ENCODE measurements at regions not wholly inside any gene's neighbourhood (a gene's known extent, or its start where the extent isn't known, plus 50 kb on each side); places are given as distances from the start of the nearest gene placed in this dataset.

DNA sequence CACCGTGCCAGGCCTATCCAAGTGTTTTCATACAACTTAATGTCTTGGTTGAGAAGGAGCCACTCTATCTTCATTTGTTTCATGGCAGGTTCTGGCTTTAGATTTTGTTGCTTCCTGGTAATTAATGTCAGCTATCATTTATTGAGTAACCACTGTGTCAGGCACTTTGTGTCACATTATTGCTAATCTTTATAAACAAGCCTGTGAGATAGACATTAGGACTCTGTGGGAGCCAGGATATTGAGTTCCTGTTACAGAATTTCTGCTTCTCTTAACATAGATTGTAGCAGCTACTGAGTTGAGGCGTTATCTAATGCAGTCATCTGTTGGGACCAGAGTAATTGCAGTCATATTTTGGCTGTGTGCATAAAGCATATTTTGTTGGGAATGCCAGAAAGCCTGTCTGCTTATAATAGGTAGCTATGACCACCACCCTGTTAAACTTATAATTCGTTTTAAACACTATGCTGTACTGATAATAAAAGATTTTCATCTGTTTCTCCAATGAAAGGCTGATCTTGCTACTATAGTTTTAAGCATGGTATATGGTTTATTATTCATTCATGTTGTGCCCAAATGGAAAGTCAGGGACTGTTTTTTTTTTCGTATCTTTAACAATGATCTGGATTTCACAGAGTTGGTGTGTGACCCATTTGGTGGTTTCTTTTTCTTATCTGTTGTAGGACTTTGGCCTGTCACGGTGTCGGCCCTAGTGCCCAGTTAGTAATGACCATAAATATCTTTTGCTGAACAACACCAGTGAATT, 432.6 kb downstream of the PCNX1 start:
- H3K27ac ChIP-seq (replicated peaks in 1 of 4) = no peak overlapping the region
- peaks cover 0 to 41% (median 35%) of the 10 kb centered on the region in 4 donors for H3K4me1 ChIP-seq
- no peaks in the 10 kb centered on the region for H3K9me3 ChIP-seq
- TF ChIP-seq POLR2AphosphoS5 (IDR thresholded peaks at IDR 0.05) = no peak
- no peak for TF ChIP-seq EP300 (IDR thresholded peaks at IDR 0.05)
- no peak for TF ChIP-seq POLR2A (IDR thresholded peaks at IDR 0.05; ENCODE audit: low read depth)
- TF ChIP-seq, protein P1, sequence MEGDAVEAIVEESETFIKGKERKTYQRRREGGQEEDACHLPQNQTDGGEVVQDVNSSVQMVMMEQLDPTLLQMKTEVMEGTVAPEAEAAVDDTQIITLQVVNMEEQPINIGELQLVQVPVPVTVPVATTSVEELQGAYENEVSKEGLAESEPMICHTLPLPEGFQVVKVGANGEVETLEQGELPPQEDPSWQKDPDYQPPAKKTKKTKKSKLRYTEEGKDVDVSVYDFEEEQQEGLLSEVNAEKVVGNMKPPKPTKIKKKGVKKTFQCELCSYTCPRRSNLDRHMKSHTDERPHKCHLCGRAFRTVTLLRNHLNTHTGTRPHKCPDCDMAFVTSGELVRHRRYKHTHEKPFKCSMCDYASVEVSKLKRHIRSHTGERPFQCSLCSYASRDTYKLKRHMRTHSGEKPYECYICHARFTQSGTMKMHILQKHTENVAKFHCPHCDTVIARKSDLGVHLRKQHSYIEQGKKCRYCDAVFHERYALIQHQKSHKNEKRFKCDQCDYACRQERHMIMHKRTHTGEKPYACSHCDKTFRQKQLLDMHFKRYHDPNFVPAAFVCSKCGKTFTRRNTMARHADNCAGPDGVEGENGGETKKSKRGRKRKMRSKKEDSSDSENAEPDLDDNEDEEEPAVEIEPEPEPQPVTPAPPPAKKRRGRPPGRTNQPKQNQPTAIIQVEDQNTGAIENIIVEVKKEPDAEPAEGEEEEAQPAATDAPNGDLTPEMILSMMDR (IDR thresholded peaks at IDR 0.05) = no peak
- H3K27me3 ChIP-seq = no peaks in the 10 kb centered on the region
- 75% methylated on average over 6 of the region's 6 CpGs for WGBS
- H3K4me3 ChIP-seq = no peak overlapping the region
- DNase-seq (ENCODE audit: extremely low spot score) = no peak
- intact Hi-C loops (cut with DNase I) = loop anchor here (10.0 kb wide), 1 partner anchor 75 kb away; no protein-coding TSS in a partner anchor
- H3K36me3 ChIP-seq = no peaks in the 10 kb centered on the region

DNA sequence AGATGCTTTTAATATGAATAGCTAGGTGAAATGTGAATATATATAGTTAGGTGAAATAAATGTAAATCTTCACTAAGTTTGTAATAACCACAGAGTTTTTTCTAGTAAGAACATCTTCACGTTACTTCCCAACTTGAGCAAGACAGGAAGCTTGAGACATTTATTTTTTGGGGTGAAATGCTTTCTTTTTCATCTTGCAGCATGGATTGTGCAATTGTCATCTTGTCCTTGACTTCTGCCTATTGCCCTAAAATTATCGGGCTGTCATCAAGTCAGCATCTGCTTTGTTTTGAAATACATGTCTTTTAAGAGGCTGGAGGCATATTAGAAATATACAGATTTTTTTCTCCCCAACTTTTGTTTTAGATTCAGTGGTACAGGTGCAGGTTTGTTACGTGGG, 433.9 kb downstream of the PCNX1 start:
- Histone ChIP-seq H3K4me1 (peaks cover 0 to 47% (median 38%) of the 10 kb centered on the region in 4 donors), H3K9me3 (no peaks in the 10 kb centered on the region), H3K27me3 (no peaks in the 10 kb centered on the region), H3K36me3 (no peaks in the 10 kb centered on the region), H3K4me3 (no peak overlapping the region), H3K27ac (replicated peaks in 1 of 4) (no peak overlapping the region)
- intact Hi-C loops (cut with DNase I) = loop anchor here (10.0 kb wide), 1 partner anchor 74 kb away; no protein-coding TSS in a partner anchor
- no peak for DNase-seq (ENCODE audit: extremely low spot score)
- 68% methylated on average over 3 of the region's 3 CpGs for WGBS
- TF ChIP-seq, protein P1 (IDR thresholded peaks at IDR 0.05) = no peak
- TF ChIP-seq EP300 (IDR thresholded peaks at IDR 0.05) (no peak), POLR2A (IDR thresholded peaks at IDR 0.05; ENCODE audit: low read depth) (no peak), POLR2AphosphoS5 (IDR thresholded peaks at IDR 0.05) (no peak)

DNA sequence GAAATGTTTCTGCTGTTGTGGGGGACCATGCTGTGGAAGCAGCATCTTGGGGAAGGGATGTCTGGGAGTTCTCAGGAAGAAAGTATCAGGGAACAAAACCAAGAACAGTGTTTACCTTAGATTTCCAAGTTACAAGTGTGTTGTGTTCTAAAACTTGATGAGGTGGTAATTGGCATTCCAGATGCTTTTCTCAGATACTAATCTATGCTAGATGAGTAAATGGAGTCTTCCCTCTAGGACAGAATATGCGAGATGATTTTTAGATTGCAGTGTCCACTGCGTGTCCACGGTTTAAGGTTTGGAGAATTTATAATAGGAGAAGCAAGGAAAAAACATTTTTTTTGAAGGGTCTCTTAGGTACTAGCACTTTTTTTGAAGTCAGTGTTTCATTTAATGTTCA, 436.5 kb downstream of the PCNX1 start:
- peaks cover 0 to 47% (median 38%) of the 10 kb centered on the region in 4 donors for H3K4me1 ChIP-seq
- H3K27me3 ChIP-seq = no peaks in the 10 kb centered on the region
- H3K36me3 ChIP-seq = no peaks in the 10 kb centered on the region
- H3K9me3 ChIP-seq = no peaks in the 10 kb centered on the region
- no peak for TF ChIP-seq POLR2AphosphoS5 (IDR thresholded peaks at IDR 0.05)
- TF ChIP-seq EP300 (IDR thresholded peaks at IDR 0.05) = no peak
- TF ChIP-seq POLR2A (IDR thresholded peaks at IDR 0.05; ENCODE audit: low read depth) = no peak
- TF ChIP-seq, protein P1 (IDR thresholded peaks at IDR 0.05) = no peak
- H3K27ac ChIP-seq (replicated peaks in 1 of 4) = no peak overlapping the region
- DNase-seq (ENCODE audit: extremely low spot score) = no peak
- H3K4me3 ChIP-seq = no peak overlapping the region
- intact Hi-C loops (cut with DNase I) = loop anchor here (10.0 kb wide), 1 partner anchor 71 kb away; no protein-coding TSS in a partner anchor
- WGBS = 68% methylated on average over 3 of the region's 3 CpGs

DNA sequence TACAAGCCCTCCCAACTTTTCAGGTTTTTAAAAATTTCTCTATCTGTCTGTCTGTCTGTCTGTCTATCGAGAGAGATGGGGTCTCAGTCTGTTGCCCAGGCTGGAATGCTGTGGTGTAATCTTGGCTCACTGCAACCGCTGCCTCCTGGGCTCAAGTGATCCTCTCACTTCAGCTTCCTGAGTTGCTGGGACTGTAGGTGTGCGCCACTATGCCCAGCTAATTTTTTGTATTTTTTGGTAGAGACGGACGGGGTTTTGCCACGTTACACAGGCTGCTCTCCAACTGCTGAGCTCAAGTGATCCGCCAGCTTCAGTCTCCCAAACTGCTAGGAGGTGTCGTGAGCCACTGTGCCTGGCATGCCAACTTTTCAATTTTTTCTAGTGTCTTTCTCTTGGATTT, 437.2 kb downstream of the PCNX1 start:
- TF ChIP-seq EP300 (IDR thresholded peaks at IDR 0.05) = no peak
- no peak for TF ChIP-seq POLR2A (IDR thresholded peaks at IDR 0.05; ENCODE audit: low read depth)
- TF ChIP-seq, protein P1 (IDR thresholded peaks at IDR 0.05) = no peak
- DNase-seq (ENCODE audit: extremely low spot score) = no peak
- no peak overlapping the region for H3K4me3 ChIP-seq
- no peaks in the 10 kb centered on the region for H3K27me3 ChIP-seq
- peaks cover 0 to 44% (median 34%) of the 10 kb centered on the region in 4 donors for H3K4me1 ChIP-seq
- no peaks in the 10 kb centered on the region for H3K9me3 ChIP-seq
- WGBS = 89% methylated on average over 8 of the region's 8 CpGs
- H3K27ac ChIP-seq (replicated peaks in 1 of 4) = no peak overlapping the region
- H3K36me3 ChIP-seq = no peaks in the 10 kb centered on the region
- intact Hi-C loops (cut with DNase I) = loop anchor here (10.0 kb wide), 1 partner anchor 70 kb away; no protein-coding TSS in a partner anchor

Measured in esophagus muscularis mucosa (tissue), 4 donors.